ENCODE measurements at regions not wholly inside any gene's neighbourhood (a gene's known extent, or its start where the extent isn't known, plus 50 kb on each side); places are given as distances from the start of the nearest gene placed in this dataset.

- CTCF ChIA-PET, result interaction anchor here (1.3 kb wide), 1 partner anchor 25 kb away, joined by 4 read pairs; no protein-coding TSS in a partner anchor
- no peak for DNase-seq (ENCODE audit: extremely low spot score)
- POLR2A ChIA-PET, result no interaction called here
- TF ChIP-seq, protein P1, sequence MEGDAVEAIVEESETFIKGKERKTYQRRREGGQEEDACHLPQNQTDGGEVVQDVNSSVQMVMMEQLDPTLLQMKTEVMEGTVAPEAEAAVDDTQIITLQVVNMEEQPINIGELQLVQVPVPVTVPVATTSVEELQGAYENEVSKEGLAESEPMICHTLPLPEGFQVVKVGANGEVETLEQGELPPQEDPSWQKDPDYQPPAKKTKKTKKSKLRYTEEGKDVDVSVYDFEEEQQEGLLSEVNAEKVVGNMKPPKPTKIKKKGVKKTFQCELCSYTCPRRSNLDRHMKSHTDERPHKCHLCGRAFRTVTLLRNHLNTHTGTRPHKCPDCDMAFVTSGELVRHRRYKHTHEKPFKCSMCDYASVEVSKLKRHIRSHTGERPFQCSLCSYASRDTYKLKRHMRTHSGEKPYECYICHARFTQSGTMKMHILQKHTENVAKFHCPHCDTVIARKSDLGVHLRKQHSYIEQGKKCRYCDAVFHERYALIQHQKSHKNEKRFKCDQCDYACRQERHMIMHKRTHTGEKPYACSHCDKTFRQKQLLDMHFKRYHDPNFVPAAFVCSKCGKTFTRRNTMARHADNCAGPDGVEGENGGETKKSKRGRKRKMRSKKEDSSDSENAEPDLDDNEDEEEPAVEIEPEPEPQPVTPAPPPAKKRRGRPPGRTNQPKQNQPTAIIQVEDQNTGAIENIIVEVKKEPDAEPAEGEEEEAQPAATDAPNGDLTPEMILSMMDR (IDR thresholded peaks at IDR 0.05; ENCODE audit: control extremely low read depth, extremely low read depth, low read depth, missing control alignments), result no peak
Measured at GRCh38 chr6:126235363-126235762, 104.6 kb upstream of the CENPW start.

- POLR2A ChIA-PET, result no interaction called here
- TF ChIP-seq, protein P1 (IDR thresholded peaks at IDR 0.05; ENCODE audit: control extremely low read depth, extremely low read depth, low read depth, missing control alignments), result no peak
- CTCF ChIA-PET, result interaction anchor here (0.9 to 1.5 kb wide), 2 partner anchors 12 to 23 kb away, joined by 3 to 4 read pairs; no protein-coding TSS in a partner anchor
- no peak for DNase-seq (ENCODE audit: extremely low spot score)
Measured at GRCh38 chr6:126245077-126245476, 94.8 kb upstream of the CENPW start.

GRCh38 chr6:126252154-126252553, 87.8 kb upstream of the CENPW start:
- POLR2A ChIA-PET, result no interaction called here
- no peak for DNase-seq (ENCODE audit: extremely low spot score)
- CTCF ChIA-PET, result no interaction called here
- TF ChIP-seq, protein P1 (IDR thresholded peaks at IDR 0.05; ENCODE audit: control extremely low read depth, extremely low read depth, low read depth, missing control alignments), result no peak

DNA sequence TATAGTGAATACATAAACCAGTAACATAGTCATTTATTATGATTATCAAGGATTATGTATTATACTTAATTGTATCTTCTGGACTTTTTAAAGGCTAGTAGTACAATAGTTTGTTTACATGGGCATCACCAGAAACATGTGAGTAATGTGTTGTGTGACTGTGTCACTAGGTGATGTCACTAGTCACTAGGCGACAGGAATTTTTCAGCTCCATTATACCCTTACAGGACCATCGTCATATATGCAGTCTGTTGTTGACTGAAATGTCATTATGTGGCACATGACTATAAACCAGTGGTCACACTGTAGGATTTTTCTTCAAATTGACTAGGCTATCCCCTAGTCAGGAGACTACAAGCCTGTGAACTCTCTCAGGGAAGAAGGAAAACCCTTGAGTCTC, 86.5 kb upstream of the CENPW start:
- CTCF ChIA-PET, result no interaction called here
- POLR2A ChIA-PET, result no interaction called here
- no peak for DNase-seq (ENCODE audit: extremely low spot score)
- TF ChIP-seq, protein P1 (IDR thresholded peaks at IDR 0.05; ENCODE audit: control extremely low read depth, extremely low read depth, low read depth, missing control alignments), result no peak

GRCh38 chr6:126258150-126258549, 81.8 kb upstream of the CENPW start:
- no peak for DNase-seq (ENCODE audit: extremely low spot score)
- ChIA-PET POLR2A (no interaction called here), CTCF (interaction anchor here (1.0 to 1.9 kb wide), 2 partner anchors 10 to 11 kb away, joined by 3 to 4 read pairs; no protein-coding TSS in a partner anchor)
- TF ChIP-seq, protein P1 (IDR thresholded peaks at IDR 0.05; ENCODE audit: control extremely low read depth, extremely low read depth, low read depth, missing control alignments), result no peak

DNA sequence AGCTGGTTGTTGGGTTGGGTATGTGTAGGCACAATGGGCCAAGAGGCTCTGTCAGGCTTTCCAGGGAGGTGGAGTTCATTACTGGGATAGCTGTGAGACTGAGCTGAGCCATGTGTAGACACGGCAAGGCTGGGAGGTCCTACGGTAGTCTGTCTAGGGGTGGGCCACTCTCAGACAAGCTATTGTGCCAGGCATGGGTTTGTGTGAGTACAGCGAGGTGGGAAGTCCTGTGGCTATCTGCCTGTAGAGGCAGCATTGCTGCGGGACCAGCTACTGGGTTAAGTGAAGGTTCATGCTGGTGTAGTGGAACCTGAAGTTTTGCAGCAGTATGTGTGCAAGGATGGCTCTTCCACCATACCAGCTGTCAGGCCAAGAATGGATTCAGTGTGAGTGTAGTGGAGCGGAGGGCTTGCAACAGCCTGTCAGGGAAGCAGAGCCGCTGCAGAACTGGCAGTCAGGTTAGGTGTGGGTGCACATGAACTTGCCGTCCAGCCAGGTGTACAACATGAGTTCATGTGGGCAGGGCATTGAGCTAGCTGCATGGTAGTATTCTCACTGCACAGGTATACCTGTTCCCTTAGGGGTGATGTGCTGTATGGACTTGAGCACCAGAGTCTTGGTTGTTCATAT, 78.0 kb upstream of the CENPW start:
- TF ChIP-seq, protein P1 (IDR thresholded peaks at IDR 0.05; ENCODE audit: control extremely low read depth, extremely low read depth, low read depth, missing control alignments), result no peak
- ChIA-PET CTCF (no interaction called here), POLR2A (no interaction called here)
- no peak for DNase-seq (ENCODE audit: extremely low spot score)
